MM.1S (cell line): ENCODE measurements at regions not wholly inside any gene's neighbourhood (a gene's known extent, or its start where the extent isn't known, plus 50 kb on each side); places are given as distances from the start of the nearest gene placed in this dataset.

Experiments
- EZH2 ChIP-seq: fragments of 300-600 bp; sonication (generic); optimal IDR thresholded peaks from 2 replicates; pipeline ENCODE3; 2017; ENCODE audit warnings: low read depth, mild to moderate bottlenecking, antibody characterized with exemption, low read length, mixed read lengths
- TF ChIP-seq, protein P1 (sequence below): fragments of 300-600 bp; sonication (generic); IDR thresholded peaks from 2 replicates; pipeline ENCODE4 v1.5.1; 2016; ENCODE audit warnings: antibody characterized with exemption, low read length, mixed read lengths

DNA sequence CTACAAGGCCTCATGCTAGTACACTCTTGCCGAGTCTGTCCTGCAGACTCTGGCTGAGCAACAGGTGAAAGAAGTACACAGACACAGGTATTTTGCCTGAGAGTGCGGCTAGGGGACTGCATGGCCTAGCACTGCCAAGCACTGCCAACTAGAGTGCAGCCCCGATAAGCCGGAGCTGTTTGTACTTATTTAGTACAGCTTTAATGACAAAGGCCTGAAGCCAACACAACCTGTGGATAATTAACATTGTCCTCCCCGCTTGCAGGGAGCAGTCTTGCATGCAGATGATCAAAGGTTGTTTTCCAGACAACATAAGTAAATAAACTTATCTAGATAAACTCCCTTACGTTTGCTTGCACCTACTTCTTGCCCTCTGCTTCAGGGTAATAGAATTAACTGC is 63.7 kb upstream of the MMADHC start:
- no peak for TF ChIP-seq EZH2
- TF ChIP-seq, protein P1, sequence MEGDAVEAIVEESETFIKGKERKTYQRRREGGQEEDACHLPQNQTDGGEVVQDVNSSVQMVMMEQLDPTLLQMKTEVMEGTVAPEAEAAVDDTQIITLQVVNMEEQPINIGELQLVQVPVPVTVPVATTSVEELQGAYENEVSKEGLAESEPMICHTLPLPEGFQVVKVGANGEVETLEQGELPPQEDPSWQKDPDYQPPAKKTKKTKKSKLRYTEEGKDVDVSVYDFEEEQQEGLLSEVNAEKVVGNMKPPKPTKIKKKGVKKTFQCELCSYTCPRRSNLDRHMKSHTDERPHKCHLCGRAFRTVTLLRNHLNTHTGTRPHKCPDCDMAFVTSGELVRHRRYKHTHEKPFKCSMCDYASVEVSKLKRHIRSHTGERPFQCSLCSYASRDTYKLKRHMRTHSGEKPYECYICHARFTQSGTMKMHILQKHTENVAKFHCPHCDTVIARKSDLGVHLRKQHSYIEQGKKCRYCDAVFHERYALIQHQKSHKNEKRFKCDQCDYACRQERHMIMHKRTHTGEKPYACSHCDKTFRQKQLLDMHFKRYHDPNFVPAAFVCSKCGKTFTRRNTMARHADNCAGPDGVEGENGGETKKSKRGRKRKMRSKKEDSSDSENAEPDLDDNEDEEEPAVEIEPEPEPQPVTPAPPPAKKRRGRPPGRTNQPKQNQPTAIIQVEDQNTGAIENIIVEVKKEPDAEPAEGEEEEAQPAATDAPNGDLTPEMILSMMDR: no peak
